ENCODE measurements at regions not wholly inside any gene's neighbourhood (a gene's known extent, or its start where the extent isn't known, plus 50 kb on each side); places are given as distances from the start of the nearest gene placed in this dataset.

DNA sequence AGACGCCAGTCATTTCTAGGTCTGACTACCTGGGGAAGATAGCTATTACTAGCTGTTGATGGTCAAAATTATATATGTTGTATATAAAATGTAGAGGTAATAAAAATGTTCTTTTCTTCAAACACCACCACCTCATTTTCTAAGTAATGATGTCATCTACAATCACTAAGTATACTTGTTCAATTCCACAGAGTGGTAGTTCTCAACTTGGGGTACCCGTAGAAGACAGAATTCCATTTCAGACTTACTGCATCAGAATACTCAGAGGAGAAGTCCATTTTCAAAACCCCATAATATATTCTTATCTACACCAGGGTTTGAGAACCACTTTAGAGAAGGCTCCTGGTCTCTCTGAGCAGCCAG is 191.9 kb downstream of the PTN start:
- TF ChIP-seq, protein P1, sequence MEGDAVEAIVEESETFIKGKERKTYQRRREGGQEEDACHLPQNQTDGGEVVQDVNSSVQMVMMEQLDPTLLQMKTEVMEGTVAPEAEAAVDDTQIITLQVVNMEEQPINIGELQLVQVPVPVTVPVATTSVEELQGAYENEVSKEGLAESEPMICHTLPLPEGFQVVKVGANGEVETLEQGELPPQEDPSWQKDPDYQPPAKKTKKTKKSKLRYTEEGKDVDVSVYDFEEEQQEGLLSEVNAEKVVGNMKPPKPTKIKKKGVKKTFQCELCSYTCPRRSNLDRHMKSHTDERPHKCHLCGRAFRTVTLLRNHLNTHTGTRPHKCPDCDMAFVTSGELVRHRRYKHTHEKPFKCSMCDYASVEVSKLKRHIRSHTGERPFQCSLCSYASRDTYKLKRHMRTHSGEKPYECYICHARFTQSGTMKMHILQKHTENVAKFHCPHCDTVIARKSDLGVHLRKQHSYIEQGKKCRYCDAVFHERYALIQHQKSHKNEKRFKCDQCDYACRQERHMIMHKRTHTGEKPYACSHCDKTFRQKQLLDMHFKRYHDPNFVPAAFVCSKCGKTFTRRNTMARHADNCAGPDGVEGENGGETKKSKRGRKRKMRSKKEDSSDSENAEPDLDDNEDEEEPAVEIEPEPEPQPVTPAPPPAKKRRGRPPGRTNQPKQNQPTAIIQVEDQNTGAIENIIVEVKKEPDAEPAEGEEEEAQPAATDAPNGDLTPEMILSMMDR (IDR thresholded peaks at IDR 0.05): no peak
- TF ChIP-seq POLR2A (IDR thresholded peaks at IDR 0.05): no peak
